Kidney capillary endothelial cell (primary cell): ENCODE measurements at regions not wholly inside any gene's neighbourhood (a gene's known extent, or its start where the extent isn't known, plus 50 kb on each side); places are given as distances from the start of the nearest gene placed in this dataset.

Experiments
- DNase-seq: peaks from one replicate; pipeline ENCODE4 v3.0.0-alpha.2; 2018; ENCODE audit warnings: low spot score

DNA sequence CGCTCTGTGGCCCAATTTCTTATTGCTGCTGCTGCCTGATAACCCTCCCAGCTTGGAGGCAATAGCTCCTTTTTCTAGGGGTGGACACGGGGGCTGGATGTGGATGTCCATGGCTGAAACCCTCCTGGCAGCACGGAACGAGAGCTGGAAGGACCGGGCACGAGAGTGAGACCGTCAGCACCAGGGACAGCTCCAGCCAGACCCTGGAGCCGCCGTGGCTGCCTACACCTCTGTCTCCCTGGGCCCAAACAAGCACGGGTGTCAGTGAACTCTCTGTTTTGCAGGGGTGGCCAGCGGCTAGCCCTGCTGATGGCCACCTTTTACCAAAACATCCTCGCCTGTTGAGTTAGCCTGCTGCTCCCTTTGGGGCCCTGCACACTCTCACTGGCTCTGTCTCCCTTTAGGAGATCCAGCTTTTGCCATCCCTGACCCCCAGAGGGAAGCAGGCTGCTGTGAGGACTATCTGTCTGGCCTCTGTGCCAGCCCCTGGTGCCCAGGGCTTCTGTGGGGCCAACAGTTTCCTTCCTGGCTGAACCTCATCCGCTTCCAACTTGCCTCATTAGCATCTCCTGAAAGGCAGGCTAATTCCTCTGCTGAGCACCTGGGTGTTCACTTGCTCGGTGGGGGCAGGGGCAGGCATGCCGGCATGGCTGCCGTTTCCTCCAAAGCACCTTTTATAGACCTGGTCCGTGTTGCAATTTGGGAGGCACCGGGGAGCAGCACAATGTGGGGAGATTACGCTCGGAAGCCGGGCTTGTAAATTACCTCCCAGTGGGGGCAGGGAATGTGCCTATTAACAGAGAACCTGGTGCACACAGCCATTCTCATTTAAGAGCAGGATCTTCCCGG is 118.1 kb downstream of the ENGASE start:
- peak; percentile 16 for DNase-seq

- DNase-seq = no peak
These were observed 116.8 kb downstream of the ENGASE start for GRCh38 chr17:79191270-79191934.

- DNase-seq = no peak
These were observed 114.7 kb downstream of the ENGASE start for GRCh38 chr17:79189305-79189704.

- no peak for DNase-seq
These were observed 114.1 kb downstream of the ENGASE start for GRCh38 chr17:79188685-79189084.

- DNase-seq = no peak
These were observed 113.4 kb downstream of the ENGASE start for GRCh38 chr17:79188048-79188447.

DNA sequence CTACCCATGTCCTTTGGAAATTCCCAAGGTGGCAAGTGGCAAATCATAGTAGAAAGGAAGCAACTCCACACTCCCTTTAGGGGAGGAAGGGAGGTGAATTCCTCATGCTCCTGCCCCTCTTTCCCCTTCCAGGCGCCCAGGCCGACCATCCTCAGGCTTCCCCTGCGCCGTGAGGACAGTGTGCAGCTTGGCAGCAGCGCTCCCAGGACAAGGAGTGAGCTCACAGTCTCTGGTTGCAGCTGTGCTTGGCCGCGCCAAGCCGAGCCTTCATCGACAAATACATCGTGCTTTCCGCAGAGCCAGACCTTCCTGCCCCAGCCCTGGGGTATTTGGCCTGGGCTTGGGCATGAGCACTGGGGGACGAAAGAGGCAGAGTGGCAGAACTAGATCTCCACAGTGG is 112.6 kb downstream of the ENGASE start:
- no peak for DNase-seq

GRCh38 chr17:79186406-79186805 is 111.8 kb downstream of the ENGASE start:
- no peak for DNase-seq

GRCh38 chr17:79185671-79186070 is 111.0 kb downstream of the ENGASE start:
- no peak for DNase-seq

DNA sequence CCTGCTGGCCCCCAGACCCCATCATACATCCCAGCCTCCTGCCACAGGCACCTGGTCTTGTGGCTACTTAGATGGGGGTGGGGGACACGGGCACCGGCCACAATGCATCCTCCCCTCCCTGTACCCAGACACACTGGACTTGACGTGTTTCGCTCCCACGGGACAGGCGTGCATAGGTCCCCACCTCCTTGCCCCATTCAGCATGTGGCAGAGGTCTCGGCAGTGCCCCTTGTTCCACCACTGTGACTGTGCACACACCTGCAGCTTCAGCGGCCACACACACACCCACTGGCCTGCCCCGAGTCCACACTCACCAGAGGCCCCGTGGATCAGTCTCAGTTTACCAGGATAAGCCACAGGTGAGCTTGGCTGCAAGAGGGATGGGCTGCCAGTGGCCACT is 109.6 kb downstream of the ENGASE start:
- DNase-seq = no peak

DNA sequence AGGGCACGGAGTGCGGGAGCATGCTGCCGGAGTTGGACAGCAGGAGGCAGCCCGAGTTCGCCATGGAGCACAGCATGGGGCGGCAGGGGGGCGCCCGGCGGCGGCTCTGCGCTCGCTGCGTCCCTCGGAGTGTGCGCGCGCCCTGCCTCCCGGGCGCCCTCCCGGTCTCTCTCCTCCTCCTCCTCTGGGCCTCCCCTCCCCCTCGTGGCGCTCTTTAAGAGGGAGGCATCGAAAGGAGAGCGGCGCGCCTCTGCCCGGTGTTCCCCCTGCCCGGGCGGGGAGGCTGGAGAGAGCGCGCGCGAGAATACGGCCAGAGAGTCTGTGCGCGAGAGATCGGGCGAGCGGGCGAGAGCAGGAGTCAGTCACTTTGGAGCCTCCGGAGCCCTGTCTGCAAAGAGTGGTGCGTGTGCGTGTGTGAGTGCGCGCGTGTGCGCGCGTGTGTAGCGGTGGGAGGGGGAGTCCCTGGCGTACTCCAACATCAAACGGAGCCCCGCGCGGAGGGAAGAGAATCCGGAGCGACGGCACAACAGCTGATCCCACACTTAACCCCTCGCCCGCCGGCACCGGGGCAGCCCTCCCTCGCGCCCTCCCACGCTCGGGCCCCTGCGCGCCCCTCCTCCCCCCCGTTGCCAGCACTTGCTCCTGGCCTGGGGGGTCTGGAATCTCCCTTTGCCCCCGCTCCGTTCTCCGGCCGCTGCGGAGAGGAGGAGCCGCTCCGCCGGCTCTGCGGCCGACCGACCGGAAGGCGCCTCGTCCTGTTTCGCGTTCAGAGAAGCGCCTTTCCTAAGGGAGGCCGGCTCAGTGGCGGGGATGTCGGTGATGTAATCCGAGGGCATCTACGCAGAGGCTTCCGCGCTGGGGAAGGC is 108.9 kb downstream of the ENGASE start:
- DNase-seq = peak; percentile 55

DNA sequence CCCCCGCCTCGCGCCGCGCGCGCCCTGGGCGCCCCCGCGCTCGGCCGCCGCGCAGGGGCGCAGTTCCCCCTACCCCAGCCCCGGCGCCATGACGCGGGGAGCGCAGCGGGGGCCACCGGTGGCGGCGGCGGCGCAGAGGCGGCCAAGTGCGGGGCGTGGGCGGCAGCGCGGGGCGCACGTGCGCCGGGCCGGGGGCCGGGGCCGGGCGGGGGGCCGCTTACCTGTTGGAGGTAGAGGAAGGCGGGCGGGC is 108.3 kb downstream of the ENGASE start:
- no peak for DNase-seq

GRCh38 chr17:79182176-79183042 is 107.8 kb downstream of the ENGASE start:
- no peak for DNase-seq

- no peak for DNase-seq
These were observed 105.9 kb downstream of the ENGASE start for GRCh38 chr17:79180358-79181005.

GRCh38 chr17:79179334-79179733 is 104.7 kb downstream of the ENGASE start:
- no peak for DNase-seq

- DNase-seq = no peak
These were observed 103.3 kb downstream of the ENGASE start for GRCh38 chr17:79177877-79178276.

DNA sequence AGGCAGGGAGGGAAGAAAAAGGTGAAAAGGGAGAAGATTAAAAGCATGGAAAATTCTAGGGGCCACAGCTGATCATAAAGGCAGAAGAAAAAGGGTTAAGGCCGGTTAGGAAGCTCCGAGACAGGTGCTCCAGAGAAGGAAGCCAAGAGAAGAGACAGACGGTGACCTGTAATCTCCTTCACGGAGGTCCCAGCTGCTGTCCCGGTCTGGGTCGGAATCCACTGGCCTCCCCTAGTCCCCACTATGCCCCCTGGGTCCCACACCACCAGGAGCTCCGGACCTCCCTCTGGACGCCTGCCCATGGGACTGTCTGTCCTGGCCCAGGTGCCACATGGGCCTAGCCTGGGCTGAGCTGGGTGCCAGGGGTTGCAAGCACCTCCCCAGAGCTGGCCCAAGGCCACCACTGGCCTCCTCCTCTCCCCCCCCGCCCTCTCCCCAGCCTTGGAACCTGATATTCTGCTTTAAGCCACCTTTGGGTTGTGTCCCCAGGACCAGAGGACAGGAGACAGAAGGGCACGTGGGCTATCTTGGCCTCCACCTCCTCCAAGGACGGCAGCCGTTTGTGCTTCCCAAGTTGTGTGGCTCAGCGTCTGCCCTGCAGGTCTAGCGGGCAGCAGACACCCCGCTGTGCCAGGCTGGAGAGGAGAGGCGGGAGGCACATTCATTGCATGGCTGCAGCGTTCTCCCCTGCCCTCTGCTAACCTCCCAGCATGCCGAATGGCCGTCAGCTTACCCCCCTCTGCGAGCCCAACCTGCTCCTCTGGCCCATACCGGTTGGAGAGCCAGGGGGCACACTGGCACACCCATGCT is 102.4 kb downstream of the ENGASE start:
- no peak for DNase-seq

GRCh38 chr17:79174905-79175856 is 100.6 kb downstream of the ENGASE start:
- no peak for DNase-seq

GRCh38 chr17:79174193-79174765 is 99.7 kb downstream of the ENGASE start:
- DNase-seq = no peak

DNA sequence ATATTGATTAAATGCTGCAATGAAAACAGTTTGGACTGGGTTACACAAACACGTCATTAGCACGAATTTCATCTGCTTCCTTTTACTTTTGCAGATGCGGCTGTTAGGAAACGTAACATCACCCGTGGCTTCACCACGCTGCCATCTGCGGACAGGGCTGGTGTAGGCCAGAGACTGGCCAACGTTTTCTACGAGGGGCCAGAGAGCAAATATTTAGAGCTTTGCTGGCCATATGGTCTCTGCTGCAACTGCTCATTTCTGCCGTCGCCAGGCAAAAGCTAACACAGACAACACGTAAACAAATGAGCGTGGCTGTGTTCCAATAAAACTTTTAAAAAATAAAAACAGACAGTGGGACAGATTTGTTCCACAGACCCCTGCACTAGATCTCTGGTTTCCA is 96.6 kb downstream of the ENGASE start:
- no peak for DNase-seq
